ENCODE measurements at regions not wholly inside any gene's neighbourhood (a gene's known extent, or its start where the extent isn't known, plus 50 kb on each side); places are given as distances from the start of the nearest gene placed in this dataset.

DNA sequence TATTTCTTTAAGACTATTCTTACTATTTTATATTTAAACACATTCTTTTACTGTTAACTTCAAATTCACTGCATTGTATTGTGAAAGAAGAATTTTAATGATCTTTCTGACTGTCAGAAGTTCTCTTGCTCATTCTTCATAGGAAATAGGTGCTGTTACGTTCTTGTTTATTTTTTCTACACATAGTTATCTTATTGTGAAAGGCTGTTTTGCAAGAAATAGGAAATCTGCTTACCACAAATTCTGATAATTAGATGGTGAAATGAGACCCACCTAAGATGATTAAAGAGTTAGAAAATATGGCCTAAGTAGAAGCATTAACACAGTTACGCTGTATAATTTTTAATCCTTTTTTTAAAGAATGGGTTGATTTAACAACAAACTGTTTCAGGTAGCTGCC lies 316.1 kb upstream of the ZFP42 start:
- H3K9me3 Mint-ChIP-seq, result peaks cover 17% of the 10 kb centered on the region
- H3K36me3 Mint-ChIP-seq (ENCODE audit: low read depth), result no peaks in the 10 kb centered on the region
- CTCF ChIA-PET, result interaction anchor here (0.6 kb wide), 1 partner anchor 28 kb away, joined by 3 read pairs; no protein-coding TSS in a partner anchor

DNA sequence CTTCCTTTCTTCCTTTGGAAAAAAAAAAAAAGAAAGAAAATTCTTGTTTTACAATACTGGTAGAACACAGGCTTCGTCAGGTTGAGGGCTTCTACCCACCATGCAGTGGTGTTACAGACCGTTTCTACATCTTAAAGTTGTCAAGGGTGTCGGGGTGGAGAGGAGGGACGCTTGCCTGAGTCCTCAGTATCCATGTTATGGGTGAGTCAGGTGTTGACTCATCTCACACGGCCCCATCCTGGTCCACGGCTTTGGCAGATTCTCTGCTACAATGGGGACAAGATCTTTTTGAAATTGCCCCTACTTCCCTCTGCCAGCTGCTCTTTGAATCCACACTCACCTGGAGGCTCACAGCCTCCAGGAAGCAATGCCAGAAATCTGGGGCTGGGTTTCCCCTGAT lies 310.3 kb upstream of the ZFP42 start:
- Histone ChIP-seq H3K27ac (ENCODE audit: low read depth in 1 of 2, low read length in 2 of 2) (no peak overlapping the region), H3K4me1 (ENCODE audit: insufficient read depth, low read length) (no peaks in the 10 kb centered on the region), H3K4me3 (ENCODE audit: low read length) (no peak overlapping the region), H3K27me3 (ENCODE audit: control insufficient read depth in 1 of 2, insufficient read depth in 2 of 2, low read length in 2 of 2) (no peaks in the 10 kb centered on the region), H3K36me3 (ENCODE audit: insufficient read depth, low read length) (no peaks in the 10 kb centered on the region), H3K9me3 (ENCODE audit: control insufficient read depth in 1 of 2, insufficient read depth in 1 of 2, low read length in 2 of 2) (peaks cover 0 to 16% of the 10 kb centered on the region in 2 experiments)
- no peak for DNase-seq
- ATAC-seq (ENCODE audit: poor library complexity), result no peak
- Mint-ChIP-seq H3K27ac (no peak overlapping the region), H3K27me3 (no peaks in the 10 kb centered on the region), H3K4me3 (no peak overlapping the region), H3K36me3 (ENCODE audit: low read depth) (no peaks in the 10 kb centered on the region), H3K4me1 (ENCODE audit: low read depth) (no peaks in the 10 kb centered on the region), H3K9me3 (peaks cover 13% of the 10 kb centered on the region)
- ChIA-PET POLR2A (no interaction called here), CTCF (no interaction called here)
- intact Hi-C loops (cut with DNase I, micrococcal nuclease), result no loop called here
- TF ChIP-seq, protein P1, sequence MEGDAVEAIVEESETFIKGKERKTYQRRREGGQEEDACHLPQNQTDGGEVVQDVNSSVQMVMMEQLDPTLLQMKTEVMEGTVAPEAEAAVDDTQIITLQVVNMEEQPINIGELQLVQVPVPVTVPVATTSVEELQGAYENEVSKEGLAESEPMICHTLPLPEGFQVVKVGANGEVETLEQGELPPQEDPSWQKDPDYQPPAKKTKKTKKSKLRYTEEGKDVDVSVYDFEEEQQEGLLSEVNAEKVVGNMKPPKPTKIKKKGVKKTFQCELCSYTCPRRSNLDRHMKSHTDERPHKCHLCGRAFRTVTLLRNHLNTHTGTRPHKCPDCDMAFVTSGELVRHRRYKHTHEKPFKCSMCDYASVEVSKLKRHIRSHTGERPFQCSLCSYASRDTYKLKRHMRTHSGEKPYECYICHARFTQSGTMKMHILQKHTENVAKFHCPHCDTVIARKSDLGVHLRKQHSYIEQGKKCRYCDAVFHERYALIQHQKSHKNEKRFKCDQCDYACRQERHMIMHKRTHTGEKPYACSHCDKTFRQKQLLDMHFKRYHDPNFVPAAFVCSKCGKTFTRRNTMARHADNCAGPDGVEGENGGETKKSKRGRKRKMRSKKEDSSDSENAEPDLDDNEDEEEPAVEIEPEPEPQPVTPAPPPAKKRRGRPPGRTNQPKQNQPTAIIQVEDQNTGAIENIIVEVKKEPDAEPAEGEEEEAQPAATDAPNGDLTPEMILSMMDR (IDR thresholded peaks at IDR 0.05), result no peak

More for the DNA sequence above, 316.1 kb upstream of the ZFP42 start:
- H3K4me1 ChIP-seq (ENCODE audit: insufficient read depth, low read length), result no peaks in the 10 kb centered on the region
- no peaks in the 10 kb centered on the region for H3K27me3 ChIP-seq (ENCODE audit: control insufficient read depth in 1 of 2, insufficient read depth in 2 of 2, low read length in 2 of 2)
- DNase-seq (no peak), ATAC-seq (ENCODE audit: poor library complexity) (no peak)
- TF ChIP-seq, protein P1 (IDR thresholded peaks at IDR 0.05), result no peak
- POLR2A ChIA-PET, result no interaction called here
- no peak overlapping the region for H3K27ac ChIP-seq (ENCODE audit: low read depth in 1 of 2, low read length in 2 of 2)
- no peak overlapping the region for H3K27ac Mint-ChIP-seq
- no peaks in the 10 kb centered on the region for H3K36me3 ChIP-seq (ENCODE audit: insufficient read depth, low read length)
- no peaks in the 10 kb centered on the region for H3K4me1 Mint-ChIP-seq (ENCODE audit: low read depth)
- H3K9me3 ChIP-seq (ENCODE audit: control insufficient read depth in 1 of 2, insufficient read depth in 1 of 2, low read length in 2 of 2), result peaks cover 0 to 25% of the 10 kb centered on the region in 2 experiments
- H3K4me3 ChIP-seq (ENCODE audit: low read length), result no peak overlapping the region
- no peaks in the 10 kb centered on the region for H3K27me3 Mint-ChIP-seq
- no peak overlapping the region for H3K4me3 Mint-ChIP-seq
- intact Hi-C loops (cut with DNase I, micrococcal nuclease), result no loop called here

DNA sequence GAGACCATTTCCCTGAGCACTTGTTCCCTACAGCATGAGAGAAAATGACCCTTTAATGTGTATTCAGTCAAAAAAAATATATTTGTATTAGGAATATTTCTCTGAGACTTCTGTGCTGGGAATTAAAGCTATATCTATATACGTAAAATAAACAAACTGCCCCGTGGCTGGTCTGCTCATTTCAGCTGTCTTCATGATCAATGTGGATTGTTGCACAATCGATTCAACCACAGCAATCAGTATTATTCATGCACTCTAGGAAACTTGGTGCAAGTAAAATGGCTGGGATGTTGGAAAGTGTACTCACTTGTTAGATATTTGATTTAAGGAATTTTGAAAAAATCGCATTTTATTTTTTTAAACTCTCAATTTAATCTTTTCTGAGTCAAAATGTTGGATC lies 307.9 kb upstream of the ZFP42 start:
- Mint-ChIP-seq H3K4me3 (no peak overlapping the region), H3K4me1 (ENCODE audit: low read depth) (no peaks in the 10 kb centered on the region), H3K27ac (no peak overlapping the region), H3K36me3 (ENCODE audit: low read depth) (no peaks in the 10 kb centered on the region), H3K27me3 (no peaks in the 10 kb centered on the region), H3K9me3 (peaks cover 14% of the 10 kb centered on the region)
- Histone ChIP-seq H3K9me3 (ENCODE audit: control insufficient read depth in 1 of 2, insufficient read depth in 1 of 2, low read length in 2 of 2) (peaks cover 0 to 10% of the 10 kb centered on the region in 2 experiments), H3K27me3 (ENCODE audit: control insufficient read depth in 1 of 2, insufficient read depth in 2 of 2, low read length in 2 of 2) (no peaks in the 10 kb centered on the region), H3K27ac (ENCODE audit: low read depth in 1 of 2, low read length in 2 of 2) (no peak overlapping the region), H3K36me3 (ENCODE audit: insufficient read depth, low read length) (no peaks in the 10 kb centered on the region), H3K4me3 (ENCODE audit: low read length) (no peak overlapping the region), H3K4me1 (ENCODE audit: insufficient read depth, low read length) (no peaks in the 10 kb centered on the region)
- no peak for ATAC-seq (ENCODE audit: poor library complexity)
- ChIA-PET POLR2A (no interaction called here), CTCF (no interaction called here)
- DNase-seq, result no peak
- intact Hi-C loops (cut with DNase I, micrococcal nuclease), result no loop called here
- TF ChIP-seq, protein P1 (IDR thresholded peaks at IDR 0.05), result no peak
